Neural crest cell (in vitro differentiated cells): ENCODE measurements at regions not wholly inside any gene's neighbourhood (a gene's known extent, or its start where the extent isn't known, plus 50 kb on each side); places are given as distances from the start of the nearest gene placed in this dataset.

ENCODE experiments used
- DNase-seq: peaks from one replicate; pipeline ENCODE4 v3.0.0; 2021; ENCODE audit warnings: low read depth, mixed read lengths, low spot score
- H3K27ac Mint-ChIP-seq: one replicate; pipeline ENCODE4 v1.8.0; 2021; ENCODE audit warnings: mild to moderate bottlenecking, mixed read lengths; ENCODE audit not compliant: unreplicated experiment
- H3K27me3 Mint-ChIP-seq: 2 replicates; pipeline ENCODE4 v1.8.0; 2021; ENCODE audit warnings: low read depth, mild to moderate bottlenecking, mixed read lengths
- H3K36me3 Mint-ChIP-seq: 2 replicates; pipeline ENCODE4 v1.8.0; 2021; ENCODE audit warnings: low read depth, mild to moderate bottlenecking, mixed read lengths
- H3K4me1 Mint-ChIP-seq: 2 replicates; pipeline ENCODE4 v1.8.0; 2021; ENCODE audit warnings: mixed read lengths
- H3K4me3 Mint-ChIP-seq: one replicate; pipeline ENCODE4 v1.8.0; 2021; ENCODE audit warnings: mild to moderate bottlenecking, mixed read lengths
- H3K9me3 Mint-ChIP-seq: 2 replicates; pipeline ENCODE4 v1.8.0; 2021; ENCODE audit warnings: mixed read lengths
- CTCF ChIP-seq: fragments of 200-600 bp; sonication (generic); conservative IDR thresholded peaks from 2 replicates; pipeline ENCODE4 v1.5.0; 2021; ENCODE audit warnings: antibody characterized with exemption, mild to moderate bottlenecking

- Mint-ChIP-seq H3K27ac (no peak overlapping the region), H3K9me3 (no peaks in the 10 kb centered on the region), H3K4me1 (no peaks in the 10 kb centered on the region), H3K27me3 (peaks cover 12% of the 10 kb centered on the region), H3K4me3 (no peak overlapping the region), H3K36me3 (no peaks in the 10 kb centered on the region)
- no peak for TF ChIP-seq CTCF
- no peak for DNase-seq
Observed at GRCh38 chr3:63124090-63124489, 154.0 kb upstream of the SYNPR start.

- Mint-ChIP-seq H3K4me3 (no peak overlapping the region), H3K27ac (no peak overlapping the region), H3K9me3 (no peaks in the 10 kb centered on the region), H3K27me3 (peaks cover 13% of the 10 kb centered on the region), H3K4me1 (no peaks in the 10 kb centered on the region), H3K36me3 (no peaks in the 10 kb centered on the region)
- no peak for DNase-seq
- TF ChIP-seq CTCF: no peak
Observed at GRCh38 chr3:63126530-63126929, 151.6 kb upstream of the SYNPR start.

- H3K27me3 Mint-ChIP-seq: peaks cover 10% of the 10 kb centered on the region
- no peaks in the 10 kb centered on the region for H3K4me1 Mint-ChIP-seq
- no peak for TF ChIP-seq CTCF
- H3K36me3 Mint-ChIP-seq: no peaks in the 10 kb centered on the region
- no peak for DNase-seq
- no peak overlapping the region for H3K27ac Mint-ChIP-seq
- no peak overlapping the region for H3K4me3 Mint-ChIP-seq
- no peaks in the 10 kb centered on the region for H3K9me3 Mint-ChIP-seq
Observed at GRCh38 chr3:63128380-63128779, 149.7 kb upstream of the SYNPR start.

GRCh38 chr3:63130625-63131024, 147.5 kb upstream of the SYNPR start:
- Mint-ChIP-seq H3K4me3 (no peak overlapping the region), H3K27ac (no peak overlapping the region), H3K9me3 (no peaks in the 10 kb centered on the region), H3K36me3 (no peaks in the 10 kb centered on the region), H3K27me3 (peaks cover 4% of the 10 kb centered on the region), H3K4me1 (peaks cover 9% of the 10 kb centered on the region)
- TF ChIP-seq CTCF: no peak
- no peak for DNase-seq

- peaks cover 3% of the 10 kb centered on the region for H3K36me3 Mint-ChIP-seq
- no peak overlapping the region for H3K27ac Mint-ChIP-seq
- H3K4me1 Mint-ChIP-seq: peaks cover 16% of the 10 kb centered on the region
- peaks cover 4% of the 10 kb centered on the region for H3K27me3 Mint-ChIP-seq
- DNase-seq: no peak
- H3K9me3 Mint-ChIP-seq: no peaks in the 10 kb centered on the region
- H3K4me3 Mint-ChIP-seq: no peak overlapping the region
- TF ChIP-seq CTCF: no peak
Observed at GRCh38 chr3:63132461-63133250, 145.5 kb upstream of the SYNPR start.
